HG02870 (cell line): ENCODE measurements at regions not wholly inside any gene's neighbourhood (a gene's known extent, or its start where the extent isn't known, plus 50 kb on each side); places are given as distances from the start of the nearest gene placed in this dataset.

Experiments used
- ATAC-seq: cut with Tn5 transposase; IDR thresholded peaks from one replicate; pipeline ENCODE4 v1.9.1; 2021; ENCODE audit warnings: mild to moderate bottlenecking, moderate library complexity; ENCODE audit not compliant: unreplicated experiment

DNA sequence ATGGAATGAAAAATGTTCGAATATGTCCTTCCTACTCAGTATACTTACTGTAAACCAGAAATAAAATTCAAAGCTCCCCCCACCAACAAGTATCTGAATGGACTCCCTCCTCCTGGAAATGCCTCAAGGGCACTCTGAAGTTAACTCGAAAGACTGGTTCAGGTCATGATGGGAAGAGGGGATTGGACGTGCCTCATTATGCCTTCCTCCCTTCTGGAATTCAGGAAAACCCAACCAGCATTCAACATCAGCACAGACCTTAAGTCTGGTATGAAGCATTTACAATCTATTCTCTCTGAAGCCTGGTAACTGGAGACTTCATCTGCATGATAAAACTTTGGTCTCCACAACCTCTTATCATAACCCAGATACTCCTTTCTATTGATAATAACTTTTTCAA is 428.3 kb upstream of the RAG2 start:
- ATAC-seq: no peak

DNA sequence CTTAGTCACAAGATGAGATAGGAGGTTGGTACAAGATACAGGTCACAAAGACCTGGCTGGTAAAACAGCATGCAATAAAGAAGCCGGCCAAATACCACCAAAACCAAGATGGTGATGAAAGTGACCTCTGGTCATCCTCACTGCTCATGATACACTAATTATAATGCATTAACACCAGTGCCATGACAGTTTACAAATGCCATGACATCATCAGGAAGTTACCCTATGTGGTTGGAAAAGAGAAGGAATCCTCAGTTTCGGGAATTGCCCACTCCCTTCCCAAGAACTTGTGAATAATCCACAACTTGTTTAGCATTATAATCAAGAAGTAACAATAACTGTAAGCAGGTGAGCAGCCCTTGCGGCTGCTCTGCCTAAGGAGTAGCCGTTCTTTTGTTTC is 408.5 kb upstream of the RAG2 start:
- ATAC-seq: no peak

DNA sequence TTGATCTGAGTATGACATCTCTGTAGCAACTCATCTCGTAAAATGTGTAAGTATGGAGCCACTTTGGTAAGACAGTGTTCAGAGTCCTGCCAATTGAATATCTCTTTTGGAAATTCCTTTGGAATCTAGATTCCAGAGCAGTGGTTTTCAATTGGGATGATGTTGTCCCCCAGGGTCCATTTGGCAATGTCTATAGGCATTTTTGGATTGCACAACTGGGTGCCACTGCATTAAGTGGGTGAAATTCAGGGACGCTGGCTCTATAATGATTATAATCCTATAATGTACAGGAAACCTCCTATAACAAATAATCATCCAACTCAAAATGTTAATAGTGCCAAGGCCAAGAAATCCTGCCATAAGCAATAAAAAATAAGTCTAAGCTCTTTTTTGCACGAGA is 404.8 kb upstream of the RAG2 start:
- no peak for ATAC-seq

DNA sequence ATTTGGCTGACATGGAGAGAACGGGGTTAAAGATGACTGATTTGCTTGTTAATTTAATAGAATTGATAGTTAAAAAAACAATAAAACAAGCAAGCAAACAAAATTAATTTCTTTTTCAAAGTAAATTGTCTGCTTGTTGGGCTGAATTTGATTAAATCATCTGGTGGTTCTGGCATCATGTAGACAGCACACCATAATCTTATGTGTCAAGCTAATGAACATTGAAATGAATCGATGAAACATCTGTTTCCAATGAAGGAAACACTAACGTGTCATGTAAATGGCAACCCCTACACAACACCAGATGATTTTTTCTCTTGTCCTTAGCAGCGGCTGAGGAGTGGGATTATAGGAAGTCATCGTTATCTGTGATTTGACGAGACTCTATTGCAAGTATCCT is 399.6 kb upstream of the RAG2 start:
- ATAC-seq: no peak

DNA sequence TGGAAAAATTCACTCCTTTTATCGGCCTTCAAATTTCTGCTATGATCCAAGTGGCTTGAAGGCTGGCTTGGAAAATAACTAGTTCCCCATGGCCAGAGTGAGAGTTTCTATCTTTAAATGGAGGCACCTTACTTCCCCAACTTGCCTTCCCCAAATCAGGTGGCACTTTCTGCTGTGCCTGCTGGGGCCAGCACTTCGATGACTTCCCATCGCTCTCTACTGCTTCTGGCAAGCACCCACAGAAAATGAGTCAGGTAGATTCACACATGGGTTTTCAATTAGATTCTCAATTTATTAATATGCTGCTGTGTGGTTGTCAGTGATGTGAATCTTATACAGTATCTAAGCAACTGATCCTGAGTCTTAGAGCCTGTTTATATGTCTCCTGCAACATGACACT is 398.8 kb upstream of the RAG2 start:
- ATAC-seq: no peak

DNA sequence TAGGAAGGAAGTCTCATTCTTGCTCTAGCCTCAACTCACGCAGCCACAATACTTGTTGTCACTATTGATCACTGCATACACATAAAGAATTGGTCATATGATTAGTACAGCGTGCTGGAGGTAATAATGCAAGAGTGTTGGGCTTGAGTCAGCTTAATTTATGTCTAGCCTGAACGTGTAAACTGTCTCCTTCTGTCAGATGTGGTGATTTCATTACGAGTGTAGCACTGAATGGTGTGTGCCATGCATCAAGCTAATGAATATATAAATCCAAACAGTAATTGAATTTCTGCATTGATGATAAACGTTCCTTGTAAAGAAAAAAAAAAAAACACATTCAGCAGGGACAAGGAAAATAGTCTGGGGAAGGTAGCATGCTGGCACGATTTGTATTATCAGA is 396.2 kb upstream of the RAG2 start:
- ATAC-seq: no peak

DNA sequence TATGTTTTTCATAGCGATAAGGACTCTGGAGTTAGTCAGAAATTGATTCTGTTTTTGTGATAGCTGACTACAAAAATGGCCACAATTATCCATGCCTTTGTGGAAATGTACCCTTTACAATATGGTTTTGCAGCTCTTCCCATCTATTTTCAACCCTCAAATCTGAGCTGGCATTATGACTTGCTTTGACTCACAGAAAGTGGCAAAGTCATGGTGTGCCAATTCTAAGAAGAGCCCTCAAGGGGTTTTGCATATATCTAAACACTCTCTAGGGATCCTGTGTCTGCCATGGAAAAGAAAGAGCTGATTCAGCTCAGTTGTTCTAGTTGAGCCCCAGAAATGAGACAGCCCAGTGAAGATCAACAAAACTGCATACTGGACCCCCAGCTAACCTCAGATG is 390.5 kb upstream of the RAG2 start:
- ATAC-seq: no peak

DNA sequence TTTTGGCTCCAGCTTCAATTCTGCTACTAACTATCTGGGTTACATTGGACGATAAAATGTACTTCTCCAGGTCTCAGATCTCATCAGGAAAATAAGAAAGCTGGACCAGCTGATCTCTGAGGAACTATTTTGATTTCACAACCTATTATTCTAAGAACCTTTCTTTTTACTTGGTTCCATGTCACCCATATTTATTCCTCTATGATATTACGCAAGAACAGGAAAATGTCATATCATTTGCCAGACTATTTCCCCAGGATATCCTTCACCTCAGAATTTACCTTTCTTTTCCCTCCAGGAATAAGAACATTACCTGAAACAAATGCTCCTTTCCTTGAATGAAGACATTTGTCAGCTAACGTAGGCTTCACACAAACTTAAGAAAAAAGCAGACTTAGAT is 387.5 kb upstream of the RAG2 start:
- no peak for ATAC-seq

DNA sequence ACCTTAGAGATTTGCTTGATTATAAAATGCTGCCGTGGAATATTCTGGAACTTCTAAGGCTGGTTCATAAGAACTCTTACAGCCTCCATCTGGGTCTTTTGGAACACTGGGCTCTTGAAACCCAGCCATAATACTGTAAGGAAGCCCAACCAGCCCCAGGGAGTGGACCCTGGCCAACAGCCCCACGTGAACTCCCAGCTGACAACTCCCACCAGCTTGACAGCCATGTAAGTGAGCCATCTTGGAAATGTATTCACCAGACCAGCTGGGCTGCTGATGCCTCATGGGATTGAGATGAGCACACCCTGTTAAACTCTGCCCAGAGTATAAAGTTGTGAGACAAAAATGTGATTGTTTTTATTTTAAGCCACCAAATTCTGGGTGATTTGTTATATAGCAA is 378.7 kb upstream of the RAG2 start:
- ATAC-seq: no peak

DNA sequence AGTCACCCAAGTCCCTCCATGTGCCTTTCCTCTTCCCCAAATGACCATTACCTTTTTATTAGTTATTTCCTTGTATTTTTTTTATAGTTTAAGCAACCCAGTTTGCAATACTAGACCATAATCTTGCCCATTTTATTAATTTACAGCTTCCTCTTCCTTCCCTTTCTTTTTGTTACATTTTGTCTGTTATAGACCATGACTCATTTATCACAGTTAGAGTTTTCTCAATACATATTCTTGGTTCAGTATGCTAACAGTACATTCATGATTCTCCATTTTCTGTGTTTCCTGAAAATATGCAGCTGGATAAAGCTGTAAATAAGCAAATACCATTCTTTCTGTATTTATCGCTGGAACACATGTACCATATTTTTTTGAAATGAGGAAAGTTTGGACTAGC is 376.7 kb upstream of the RAG2 start:
- no peak for ATAC-seq

DNA sequence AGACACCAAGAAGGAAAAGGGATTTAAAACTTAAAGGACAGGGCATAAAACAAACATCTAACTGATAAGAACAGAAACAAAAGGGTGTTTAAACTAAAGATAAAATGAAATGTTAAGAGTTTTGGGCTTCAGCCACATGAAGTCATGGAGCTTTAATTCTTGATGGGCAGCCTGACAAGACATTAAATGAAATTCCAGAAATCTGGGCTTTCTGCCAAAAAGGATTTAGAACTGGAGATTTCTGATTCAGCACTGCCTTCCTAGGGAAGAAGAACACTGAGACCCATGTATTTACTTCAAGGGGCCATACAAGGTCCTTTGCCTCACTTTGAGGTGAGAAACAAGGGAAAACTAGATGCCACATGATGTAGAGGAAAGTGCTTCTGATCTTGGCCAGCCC is 355.9 kb upstream of the RAG2 start:
- ATAC-seq: no peak

DNA sequence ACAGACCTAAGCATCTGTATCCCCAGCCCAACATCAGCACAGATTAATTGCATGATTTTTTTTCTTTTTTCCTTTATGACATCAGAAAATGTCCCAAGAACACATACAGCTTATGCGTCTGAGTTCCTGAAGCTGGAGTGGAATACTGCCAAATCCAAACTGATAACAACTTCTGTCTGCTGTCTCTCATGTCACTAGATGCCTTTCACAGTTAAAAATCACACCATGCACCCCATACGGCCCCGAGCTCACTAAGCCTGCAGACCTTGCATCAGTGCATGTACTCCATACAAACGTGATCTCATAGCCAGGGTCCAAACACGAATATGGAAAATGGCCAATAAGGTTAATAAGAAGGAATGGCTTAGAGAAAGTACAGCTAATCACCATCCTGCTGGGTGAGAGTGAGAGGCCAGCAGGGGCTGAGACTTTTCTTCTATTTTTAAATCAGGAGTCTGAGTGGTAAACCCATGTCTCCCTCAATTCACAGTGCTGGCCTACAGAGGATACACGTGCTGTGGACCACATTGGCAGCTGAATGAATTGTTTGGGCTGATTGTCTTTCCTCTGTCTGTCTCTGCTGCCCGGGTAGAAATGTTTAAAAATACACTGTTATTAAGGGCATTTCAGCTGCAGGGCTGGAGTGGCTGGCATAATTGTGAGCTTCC is 350.6 kb upstream of the RAG2 start:
- no peak for ATAC-seq

DNA sequence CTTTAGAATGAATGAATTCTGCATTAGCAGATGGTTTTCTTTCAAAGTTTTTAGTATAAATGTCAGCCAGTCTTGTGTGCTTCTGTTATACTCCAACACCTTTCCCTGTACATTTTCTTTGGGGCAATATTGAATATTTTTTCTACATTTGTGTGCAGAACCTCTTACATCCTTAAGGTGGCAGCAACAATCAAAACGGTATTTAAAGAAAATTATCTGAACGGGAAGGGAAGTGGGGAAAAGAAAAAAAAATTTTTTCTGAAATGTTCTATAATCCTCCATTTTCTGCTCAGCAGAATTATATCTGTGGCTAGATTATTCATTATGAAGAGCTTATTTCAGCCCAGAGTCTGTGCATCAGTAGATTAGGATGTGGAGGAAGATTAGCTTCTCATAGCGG is 347.3 kb upstream of the RAG2 start:
- no peak for ATAC-seq

DNA sequence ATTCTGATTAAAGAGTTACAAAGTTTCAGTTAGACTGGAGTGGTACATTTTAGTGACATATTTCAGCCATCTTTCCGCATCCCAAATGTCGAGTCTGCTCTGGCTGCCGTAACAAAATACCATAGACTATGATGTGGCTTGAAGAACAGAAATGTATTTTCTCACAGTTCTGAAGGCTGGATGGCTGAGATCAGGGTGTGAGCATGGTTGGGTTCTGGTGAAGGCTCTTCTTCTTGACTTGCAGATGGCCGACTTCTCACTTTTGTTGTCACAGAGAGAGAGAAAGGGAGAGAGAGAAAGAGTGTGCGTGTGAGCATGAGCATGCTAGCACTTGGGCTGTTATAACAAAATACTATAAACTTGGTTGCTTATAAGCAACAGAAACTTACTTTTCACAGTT is 335.4 kb upstream of the RAG2 start:
- no peak for ATAC-seq

DNA sequence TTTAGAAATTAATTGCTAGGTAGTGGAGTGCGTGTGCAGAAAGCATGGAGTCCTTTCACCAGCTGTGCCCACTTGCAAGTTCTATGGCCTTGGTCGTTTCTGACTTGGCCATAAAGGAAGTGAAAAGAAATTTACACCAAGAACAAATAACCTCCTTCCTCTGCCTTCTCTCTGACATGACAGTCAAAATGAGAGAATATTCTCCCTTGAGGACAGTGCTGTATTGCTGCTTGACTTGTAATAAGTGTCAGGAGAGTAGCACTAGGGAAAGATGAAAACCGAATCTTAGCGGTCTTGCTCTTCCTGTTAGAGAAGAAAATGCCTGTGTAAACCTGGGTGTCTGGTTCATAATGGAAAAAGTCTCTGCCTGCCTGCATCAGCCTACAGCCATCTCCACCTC is 333.1 kb upstream of the RAG2 start:
- no peak for ATAC-seq

DNA sequence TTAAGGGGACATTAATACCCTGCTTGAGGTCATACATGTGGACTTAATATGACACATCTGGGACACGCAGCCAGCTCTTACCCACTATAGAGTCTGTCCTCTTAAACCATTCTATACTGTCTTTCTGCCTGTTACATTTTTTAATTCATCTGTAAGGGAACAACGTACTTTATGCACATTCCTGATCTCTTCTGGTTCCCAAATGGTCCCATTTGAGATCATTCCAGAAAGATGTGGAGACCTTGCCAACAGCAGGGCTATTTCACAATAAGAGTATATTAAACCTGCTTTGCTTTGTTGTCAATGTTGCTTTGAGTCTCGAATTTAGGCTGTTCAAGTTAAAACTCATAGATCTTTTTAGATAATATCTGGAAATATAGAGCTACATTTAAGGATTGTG is 332.2 kb upstream of the RAG2 start:
- ATAC-seq: no peak

DNA sequence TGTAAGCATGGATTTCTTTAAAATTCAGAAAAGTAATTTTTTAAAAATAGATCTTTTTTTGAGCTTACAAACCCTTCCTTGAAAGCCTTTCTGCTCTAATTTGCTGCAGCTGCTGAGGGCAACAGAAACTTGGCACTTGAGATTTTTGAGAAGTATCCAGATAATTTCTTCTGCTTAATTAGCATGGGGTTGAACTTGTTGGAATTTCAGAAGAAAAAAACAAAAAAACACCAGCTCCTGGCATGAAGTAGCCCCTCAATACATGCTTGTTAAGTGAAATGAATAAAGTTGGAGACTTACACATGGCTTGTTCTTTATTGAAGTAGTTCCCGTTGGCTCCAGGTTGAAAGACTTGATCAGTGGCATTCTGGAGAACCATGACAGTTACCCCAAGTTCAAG is 331.4 kb upstream of the RAG2 start:
- ATAC-seq: no peak

DNA sequence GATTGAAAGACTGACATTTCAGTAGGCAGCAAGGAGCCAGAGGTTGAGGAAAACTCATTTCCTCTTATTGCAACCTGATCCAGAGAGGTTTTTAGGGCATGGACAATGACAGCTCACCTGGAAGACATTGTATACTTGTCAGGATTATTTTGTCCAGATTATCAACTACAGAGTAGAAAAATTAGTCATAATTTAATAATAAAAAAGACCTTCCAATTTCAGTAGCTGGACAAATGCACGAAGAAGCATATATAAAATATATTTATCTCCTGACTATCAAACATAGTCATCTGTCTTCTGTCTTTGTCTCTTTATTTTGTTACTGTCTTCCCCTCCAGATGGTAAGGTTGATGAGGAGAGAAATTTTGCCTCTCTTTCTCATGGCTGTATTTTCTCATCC is 330.6 kb upstream of the RAG2 start:
- ATAC-seq: no peak

DNA sequence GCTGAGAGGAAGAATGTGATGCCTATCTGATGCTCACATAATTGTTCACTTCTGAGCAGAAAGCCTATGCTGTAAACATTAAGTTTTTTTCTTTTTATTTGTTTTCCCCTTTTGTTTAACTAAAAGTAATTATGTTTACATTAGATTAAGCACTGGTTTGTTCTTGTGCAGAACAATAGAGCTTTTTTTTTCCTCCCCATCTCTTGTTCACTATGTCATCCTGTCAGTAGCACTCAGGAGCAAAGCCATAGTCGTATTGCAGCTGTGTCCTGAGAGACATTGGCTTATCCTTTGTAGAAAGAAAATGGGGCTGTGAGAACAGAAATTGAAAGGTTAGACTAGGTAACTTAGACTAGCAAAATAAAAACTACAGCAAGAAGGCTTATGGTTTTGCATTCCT is 301.8 kb upstream of the RAG2 start:
- ATAC-seq: no peak

DNA sequence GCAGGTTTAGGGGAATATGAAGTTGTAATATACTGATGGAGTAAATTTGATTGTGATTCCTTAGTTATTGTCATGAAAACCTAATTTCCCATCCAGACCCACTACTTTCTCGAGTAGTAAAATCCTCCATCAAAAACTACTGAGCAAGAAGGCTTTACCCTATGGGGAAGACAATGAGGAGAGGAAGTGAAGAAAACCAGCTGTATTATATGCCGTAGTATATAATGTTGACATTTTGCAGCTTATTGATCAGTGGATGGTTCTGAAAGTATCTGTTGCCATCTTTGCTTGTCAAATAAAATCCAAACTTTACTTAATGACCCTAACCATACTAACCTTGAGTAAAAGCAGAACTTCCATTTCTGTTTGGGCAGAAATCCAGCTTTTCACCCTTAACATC is 292.8 kb upstream of the RAG2 start:
- no peak for ATAC-seq

DNA sequence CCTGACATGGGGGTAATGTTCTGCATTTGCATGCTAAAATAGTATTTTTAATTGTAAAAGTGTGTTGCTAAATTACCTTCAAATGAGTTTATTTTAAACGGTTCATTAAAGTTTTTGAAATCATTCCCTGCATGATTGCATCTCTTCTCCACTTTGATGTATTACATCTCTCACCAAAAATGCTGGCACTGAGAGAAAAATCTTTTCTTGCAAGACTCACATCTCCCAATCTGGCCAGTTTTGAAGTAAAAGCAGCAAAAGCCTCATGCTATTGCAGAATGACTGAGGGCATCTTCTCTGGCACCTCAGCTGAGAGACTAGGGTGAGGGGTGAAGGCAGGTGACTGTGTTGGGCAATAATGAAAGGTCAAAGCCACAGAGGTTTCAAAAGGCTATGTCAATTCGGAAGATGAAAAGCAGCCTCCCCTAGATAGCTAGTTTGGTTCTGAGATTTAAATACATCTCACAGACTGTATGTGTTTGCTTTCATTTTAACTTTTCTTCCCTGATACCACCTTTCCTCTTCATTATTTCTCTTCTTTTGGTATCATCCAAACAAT is 292.2 kb upstream of the RAG2 start:
- ATAC-seq: no peak

DNA sequence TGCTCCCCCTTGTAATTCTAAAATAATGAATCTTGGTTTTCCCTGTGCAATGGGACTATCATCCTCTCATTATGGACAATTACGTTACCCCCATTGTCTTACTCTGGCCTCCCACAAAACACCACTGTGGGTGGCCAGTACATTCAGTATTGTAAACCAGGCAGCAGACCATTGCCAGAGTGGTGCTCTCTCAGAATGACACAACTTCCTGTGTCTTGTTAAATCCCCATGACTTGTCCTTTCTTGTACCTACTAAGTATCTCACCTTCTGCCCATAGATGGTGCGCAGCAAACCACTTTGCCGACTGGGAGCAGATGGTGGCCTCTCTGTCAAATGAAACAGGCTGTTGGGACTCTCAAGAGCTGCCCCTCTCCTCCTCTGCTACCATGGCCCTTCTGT is 287.1 kb upstream of the RAG2 start:
- no peak for ATAC-seq

DNA sequence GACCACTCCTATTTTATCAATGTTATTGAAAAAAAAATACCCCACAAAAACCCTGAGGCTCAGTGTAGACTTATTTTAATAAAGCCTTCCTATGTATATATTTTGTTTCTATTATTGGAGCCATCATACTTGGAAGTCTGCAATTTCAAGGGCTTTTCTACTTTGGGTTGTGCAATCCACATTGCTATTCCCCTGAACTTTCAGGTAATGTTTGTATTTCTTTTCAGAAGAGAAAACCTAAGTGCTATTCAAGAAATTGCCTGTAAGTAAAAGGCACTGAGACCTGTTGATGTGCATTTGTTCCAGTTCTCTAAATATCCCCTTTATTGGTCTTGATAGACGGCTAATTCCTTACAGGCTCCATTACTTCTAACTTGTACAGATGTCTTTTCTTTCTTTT is 280.7 kb upstream of the RAG2 start:
- ATAC-seq: no peak
